ENCODE measurements at regions not wholly inside any gene's neighbourhood (a gene's known extent, or its start where the extent isn't known, plus 50 kb on each side); places are given as distances from the start of the nearest gene placed in this dataset.
"Not testable (repeated sequence)": the region's sequence is repeated elsewhere in the genome, so short reads cannot be mapped to it uniquely, and the experiment has no call there.

DNA sequence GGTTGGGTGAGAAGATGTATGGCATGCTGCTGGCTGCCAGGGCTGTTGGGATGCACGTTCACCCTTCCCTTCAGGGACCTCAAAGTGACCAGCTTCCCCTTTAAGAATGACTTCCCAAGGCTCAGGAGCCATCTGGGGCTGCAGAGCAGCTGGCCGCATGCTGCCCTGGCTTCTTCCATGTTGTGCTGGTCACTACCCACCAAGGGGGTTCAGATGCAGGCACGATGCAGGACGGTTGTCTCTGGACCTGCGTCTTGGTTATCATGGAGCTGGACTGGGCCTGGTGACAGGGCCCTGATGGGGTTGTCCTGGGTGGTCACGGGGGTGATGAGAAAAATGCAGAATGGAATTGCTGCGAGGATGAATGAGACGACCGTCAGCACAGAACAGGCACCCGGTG is 297.8 kb downstream of the POTED start:
- DNase-seq, result not testable (repeated sequence)

DNA sequence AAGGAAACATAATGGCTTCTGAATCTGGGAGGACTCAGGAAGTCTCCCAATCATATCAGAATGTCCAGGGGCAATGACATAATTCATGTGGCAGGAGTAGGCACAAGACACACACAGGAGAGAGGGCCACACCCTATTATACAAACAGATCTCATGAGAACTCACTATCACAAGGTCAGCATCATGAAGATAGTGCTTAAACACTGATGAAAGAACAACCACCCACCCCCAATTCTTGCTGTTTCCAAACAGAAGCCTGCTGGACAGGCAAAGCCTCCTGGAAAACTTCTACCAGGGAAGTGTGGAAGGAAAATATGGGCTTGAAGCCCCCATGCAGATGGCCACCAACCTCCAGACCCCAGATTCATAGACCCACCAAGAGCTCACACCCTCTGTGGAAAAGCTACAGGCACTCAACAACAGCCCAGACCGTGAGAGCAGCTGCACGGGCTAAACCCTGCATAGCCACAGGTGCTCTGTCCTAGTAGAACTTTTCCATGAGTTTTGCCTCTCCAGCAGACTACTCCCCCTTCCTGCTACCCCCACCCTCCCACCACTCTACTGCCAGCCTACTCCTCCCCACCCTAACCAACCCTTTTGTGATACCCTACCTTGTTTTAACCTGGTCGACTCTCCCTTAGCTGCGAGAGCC is 287.1 kb downstream of the POTED start:
- DNase-seq, result not testable (repeated sequence)

DNA sequence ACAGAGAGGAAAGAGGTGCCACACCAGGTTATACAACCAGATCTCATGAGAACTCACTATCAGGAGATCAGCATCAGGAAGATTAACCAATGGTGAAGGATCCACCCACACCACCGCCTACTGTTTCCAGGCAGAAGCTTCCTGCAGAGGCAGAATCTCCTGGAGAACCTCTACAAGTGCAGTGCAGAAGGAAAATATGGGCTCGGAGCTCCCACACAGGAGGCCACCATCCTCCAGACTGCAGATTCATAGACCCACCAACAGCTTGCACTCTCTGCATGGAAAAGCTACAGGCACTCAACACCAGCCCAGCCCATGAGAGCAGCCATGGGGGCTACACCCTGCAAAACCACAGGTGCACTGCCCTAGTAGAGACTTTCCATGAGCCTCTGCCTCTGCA is 284.0 kb downstream of the POTED start:
- not testable (repeated sequence) for DNase-seq

DNA sequence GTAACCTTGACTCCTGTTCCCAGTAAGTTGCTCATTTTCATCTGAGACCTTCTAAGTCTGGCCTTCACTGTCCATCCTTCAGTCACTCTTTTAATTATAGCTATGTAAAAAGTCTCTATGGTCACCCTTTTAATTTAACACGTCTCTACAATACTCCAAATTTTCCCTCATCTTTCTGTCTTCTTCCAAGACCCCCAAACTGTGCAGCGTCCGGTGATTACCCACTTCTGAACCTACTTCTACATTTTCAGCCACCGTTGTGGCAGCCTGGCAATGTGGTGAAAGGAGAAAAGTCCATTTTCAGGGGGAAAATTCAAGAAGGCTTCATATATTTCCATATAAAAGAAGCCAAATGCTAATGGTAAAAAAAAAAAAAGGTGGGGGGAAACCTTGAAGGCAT is 283.4 kb downstream of the POTED start:
- DNase-seq, result not testable (repeated sequence)

DNA sequence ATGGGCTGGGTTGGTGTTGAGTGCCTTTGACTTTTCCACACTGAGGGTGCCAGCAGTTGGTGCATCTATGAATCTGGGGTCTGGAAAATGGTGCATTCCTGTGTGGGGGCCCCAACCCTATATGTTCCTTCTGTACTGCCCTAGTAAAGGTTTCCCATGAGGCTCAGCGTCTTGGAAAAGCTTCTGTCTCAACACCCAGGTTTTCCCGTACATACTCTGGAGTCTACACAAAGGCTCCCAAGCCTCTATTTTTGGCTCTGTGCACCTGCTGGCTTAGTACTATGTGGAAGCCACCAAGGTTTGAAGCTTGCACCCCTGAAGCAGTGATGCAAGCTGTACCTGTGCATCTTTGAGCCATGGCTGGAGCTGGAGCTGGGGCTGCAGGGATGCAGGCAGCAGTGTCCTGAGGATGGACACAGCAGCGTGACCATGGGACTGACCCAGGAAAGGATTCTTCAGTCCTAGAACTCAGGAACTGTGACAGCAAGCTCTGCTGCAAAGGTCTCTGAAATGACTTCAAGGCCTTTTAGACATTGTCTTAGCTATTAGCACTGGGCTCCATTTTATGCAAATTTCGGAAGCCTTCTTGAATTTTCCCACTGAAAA is 282.7 kb downstream of the POTED start:
- DNase-seq, result not testable (repeated sequence)

DNA sequence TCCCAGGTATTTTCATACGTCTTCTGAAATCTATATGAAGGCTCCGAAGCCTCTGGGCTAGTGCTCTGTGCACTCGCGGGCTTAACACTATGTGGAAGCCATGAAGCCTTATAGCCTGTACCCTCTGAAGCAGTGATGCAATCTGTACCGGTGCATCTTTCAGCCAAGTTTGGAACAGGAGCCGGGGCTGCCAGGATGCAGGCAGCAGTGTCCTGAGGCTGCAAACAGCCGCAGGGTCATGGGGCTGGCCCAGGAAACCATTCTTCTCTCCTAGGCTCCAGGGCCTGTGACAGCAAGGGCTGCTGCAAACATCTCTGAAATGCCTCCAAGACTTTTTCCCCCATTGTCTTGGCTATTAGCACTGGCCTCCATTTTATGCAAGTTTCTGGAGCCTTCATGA is 279.6 kb downstream of the POTED start:
- DNase-seq, result not testable (repeated sequence)

DNA sequence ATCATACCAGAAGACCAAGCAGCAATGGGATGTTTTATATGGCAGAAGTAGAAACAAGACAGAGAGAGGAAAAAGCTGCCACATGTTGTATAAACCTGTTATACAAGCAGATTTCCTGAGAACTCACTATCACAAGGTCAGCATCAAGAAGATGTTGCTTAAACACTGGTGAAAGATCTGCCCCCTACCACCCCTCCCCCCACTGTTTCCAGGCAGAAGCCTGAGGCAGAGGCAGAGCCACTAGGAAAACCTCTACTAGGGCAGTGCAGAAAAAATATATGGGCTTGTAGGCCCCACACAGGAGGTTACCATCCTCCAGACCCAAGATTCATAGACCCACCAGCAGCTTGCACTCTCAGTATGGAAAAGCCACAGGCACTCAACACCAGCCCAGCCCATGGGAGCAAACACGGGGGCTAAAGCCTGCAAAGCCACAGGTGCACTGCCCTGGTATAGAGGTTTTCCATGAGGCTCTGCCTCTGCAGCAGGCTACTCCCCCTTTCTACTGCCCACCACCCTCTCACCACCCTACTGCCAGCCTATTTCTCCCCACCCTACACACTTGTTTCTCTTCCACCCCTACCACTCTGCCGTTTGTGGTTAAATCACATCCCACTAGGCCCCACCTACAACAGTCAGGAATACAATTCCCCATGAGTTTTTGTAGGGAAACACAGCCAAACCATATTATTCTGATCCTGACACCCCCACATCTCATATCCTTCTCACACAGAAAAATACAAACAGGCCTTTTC is 274.2 kb downstream of the POTED start:
- DNase-seq, result not testable (repeated sequence)

DNA sequence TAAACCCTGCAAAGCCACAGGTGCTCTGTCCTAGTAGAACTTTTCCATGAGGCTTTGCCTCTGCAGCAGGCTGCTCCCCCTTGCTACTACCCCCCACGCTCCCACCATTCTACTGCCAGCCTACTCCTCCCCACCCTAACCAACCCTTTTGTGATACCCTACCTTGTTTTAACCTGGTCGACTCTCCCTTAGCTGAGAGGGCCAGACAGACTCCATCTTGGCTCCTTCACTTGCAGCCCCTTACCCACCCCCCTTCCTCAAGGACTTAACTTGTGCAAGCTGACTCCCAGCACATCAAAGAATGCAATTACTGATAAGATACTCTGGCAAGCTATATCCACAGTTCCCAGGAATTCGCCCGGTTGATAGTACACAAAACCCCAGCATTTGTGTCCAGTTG is 267.9 kb downstream of the POTED start:
- DNase-seq, result not testable (repeated sequence)

DNA sequence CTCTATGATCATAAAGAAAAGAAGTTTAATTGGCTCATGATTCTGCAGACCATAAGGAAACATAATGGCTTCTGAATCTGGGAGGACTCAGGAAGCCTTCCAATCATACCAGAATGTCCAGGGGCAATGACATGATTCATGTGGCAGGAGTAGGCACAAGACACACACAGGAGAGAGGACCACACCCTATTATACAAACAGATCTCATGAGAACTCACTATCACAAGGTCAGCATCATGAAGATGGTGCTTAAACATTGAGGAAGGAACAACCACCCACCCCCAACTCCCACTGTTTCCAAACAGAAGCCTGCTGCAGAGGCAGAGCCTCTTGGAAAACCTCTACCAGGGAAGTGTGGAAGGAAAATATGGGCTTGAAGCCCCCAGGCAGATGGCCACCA is 267.4 kb downstream of the POTED start:
- not testable (repeated sequence) for DNase-seq

DNA sequence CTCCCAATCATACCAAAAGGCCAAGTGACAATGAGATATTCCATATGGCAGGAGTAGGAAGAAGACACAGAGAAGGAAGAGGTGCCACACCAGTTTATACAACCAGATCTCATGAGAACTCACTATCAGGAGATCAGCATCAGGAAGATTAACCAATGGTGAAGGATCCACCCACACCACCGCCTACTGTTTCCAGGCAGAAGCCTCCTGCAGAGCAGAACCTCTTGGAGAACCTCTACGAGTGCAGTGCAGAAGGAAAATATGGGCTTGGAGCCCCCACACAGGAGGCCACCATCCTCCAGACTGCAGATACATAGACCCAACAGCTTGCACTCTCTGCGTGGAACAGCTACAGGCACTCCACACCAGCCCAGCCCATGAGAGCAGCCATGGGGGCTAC is 264.4 kb downstream of the POTED start:
- not testable (repeated sequence) for DNase-seq

DNA sequence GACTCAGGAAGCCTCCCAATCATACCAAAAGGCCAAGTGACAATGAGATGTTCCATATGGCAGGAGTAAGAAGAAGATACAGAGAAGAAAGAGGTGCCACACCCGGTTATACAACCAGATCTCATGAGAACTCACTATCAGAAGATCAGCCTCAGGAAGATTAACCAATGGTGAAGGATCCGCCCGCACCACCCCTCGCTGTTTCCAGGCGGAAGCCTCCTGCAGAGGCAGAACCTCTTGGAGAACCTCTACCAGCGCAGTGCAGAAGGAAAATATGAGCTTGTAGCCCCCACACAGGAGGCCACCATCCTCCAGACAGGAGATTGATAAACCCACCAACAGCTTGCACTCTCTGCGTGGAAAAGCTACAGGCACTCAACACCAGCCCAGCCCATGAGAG is 245.1 kb downstream of the POTED start:
- DNase-seq, result no peak

DNA sequence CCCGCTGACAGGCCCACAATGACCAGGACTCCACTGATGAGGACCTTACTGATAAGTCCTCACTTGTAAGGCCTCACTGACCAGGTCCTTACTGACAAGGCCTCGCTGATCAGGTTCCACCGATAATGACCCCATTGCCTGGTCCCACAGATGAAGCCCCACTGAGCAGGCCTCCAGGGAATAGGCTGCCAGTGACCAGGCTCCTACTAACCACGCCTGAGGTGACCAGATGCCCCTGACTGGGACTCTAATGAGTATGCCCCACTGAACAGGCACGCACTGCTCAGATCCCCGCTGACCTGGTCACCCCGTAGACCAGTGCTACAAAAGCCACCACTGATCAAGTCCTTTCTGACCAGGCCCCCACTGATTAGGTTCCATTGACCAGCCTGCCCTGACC is 241.2 kb downstream of the POTED start:
- DNase-seq, result not testable (repeated sequence)

DNA sequence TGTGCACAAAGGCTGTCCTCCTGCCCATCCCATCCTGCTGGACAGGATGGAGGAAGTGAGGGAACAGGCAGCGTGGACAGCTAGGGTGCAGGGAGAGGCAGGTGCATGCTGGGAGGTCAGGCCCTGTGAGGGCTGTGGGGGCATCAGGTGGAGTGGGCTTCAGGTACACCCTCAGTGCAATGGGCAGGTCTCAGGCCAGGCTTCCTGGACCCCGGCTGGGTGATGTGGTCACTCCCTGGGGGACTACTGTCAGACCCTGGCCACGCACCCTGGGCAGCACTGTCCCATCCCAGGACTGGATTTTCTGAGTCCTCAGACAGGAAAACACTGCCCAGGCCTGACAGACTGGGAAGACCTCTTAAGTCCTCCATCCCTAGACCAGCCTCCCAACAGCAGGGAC is 239.9 kb downstream of the POTED start:
- not testable (repeated sequence) for DNase-seq

DNA sequence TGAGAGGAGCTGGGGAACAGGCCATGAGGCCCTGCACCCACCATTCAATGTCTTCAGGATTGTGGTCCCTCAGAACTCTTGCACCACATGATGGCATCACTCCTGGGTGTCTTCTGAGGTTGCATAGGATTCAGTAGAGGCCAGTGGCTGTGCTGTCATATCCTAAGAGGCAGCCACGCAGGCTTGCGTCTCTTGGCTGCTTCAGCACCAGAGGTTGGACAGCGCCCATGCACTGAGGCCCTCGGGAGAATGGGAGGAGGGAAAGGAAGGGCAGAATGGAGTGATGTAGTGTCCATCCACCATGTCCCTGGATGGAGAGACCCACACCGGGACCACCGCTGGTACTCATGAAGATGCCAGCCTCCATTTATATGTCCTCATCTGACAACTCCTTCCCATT is 237.1 kb downstream of the POTED start:
- not testable (repeated sequence) for DNase-seq

DNA sequence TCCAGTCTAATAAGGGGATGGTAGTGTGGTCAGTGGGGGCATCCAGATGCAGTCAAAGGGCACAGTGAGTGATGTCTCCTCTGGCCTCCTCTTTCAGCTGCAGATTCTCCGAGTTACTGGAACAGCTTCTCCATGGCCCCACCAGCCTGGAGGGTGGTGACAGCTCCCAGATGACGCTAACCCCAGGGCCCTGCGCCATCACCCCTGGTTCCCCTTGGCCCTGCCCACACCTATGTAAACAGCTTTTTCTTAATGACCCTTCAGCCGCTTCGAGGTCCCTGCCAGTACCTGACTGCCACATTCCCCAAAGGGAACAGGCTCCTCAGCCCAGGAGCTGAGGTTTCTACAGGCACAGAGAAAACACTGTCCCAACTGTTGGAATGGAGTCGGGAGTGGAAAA is 235.0 kb downstream of the POTED start:
- DNase-seq, result not testable (repeated sequence)

DNA sequence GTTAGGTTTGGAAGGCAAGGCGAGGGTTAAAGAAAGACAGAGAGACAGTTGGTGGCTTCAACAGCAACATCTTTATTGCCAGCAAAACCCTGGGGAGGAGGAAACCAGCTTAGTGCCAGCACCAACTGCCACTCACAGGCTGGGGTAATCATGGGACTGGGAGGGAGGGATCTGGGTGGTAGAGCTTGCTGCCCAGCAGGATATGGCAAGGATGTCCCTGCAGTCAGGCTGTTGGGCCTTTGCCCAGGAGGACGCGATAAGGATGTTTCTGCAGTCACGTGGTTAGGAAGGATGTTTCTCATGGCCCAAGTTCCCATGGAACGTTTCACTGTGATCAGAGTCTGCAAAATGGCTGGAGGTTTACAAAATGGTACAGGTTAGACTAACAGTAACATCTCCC is 233.5 kb downstream of the POTED start:
- not testable (repeated sequence) for DNase-seq

DNA sequence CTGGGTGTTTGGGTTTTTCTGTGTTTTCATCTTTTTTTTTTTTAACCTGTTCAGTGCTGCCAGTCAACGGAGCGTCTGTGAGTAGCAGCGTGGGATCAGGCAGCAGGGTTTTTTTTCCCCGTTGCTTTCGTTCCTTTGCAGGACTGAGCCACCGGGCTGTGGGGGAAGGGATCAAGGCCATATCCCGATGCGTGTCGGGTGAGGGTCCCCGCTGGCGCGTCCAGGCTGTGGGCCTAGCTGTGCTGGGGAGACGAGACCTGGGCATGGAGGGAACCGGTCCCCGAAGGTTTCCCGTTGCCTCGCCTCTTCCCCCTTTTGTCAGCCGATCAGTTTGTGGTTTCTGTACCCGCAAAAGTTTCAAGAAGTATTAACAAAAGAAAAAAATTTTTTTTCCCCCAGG is 218.1 kb downstream of the POTED start:
- DNase-seq, result not testable (repeated sequence)

DNA sequence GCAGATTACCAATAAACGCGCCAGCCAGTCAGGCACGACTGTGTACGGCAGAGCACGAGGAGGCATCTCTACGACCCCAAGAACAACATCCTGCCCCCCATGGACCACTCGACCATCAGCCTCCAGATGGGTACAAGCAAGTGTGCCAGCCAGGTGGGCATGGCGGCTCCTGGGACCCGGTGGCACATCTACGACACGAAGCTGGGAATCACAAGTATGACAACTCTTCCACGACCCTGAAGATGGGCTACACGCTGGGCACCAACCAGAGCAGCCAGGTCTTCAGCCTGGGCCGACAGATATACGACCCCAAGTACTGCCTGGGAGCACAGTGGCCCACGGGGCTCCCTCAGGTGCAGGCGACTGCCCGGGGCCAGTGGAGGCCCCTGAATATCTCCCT is 217.6 kb downstream of the POTED start:
- no peak for DNase-seq

DNA sequence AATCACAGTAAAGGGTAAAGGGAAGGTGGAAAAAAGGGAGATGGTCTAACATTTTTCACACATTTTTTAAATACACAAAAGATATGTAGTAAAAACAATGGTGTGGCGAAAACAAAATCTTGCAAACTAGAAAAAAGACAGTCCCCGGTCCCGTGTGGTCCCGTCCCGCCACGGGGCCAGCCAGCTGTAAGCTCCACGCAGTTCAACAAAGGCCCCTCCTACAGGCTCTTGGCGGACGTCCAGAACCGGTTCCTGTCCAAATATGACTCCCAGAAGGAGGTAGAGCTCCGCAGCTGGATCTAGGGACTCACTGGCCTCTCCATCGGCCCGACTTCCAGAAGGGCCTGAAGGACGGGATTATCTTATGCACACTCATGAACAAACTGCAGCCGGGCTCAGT is 216.9 kb downstream of the POTED start:
- not testable (repeated sequence) for DNase-seq

DNA sequence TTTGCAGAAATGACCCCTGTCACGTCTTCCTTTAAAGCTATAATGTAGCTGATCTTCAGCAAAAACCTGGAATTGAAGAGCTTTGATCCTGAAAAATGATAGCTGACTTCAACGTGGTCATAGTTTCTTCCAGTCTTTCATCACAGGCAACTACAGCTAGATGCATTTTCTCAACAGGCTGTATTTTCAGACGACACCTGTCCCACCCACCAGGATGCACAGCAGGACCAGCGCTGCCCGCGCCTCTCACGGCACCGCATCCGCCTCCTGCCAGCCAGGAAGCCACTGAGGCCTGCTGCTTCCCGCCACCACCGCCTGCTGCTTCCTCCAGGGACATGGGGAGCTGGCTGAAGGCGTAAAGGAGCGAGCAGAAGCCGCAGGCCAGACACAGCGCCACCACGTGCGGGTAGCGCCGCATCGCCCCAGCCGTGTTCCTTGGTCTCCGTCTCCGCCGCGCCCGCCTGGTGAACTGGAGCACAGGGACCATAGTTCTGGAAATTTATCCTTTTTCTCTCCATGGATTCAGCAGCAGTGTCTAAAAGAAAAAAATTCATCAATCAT is 215.7 kb downstream of the POTED start:
- DNase-seq, result not testable (repeated sequence)

DNA sequence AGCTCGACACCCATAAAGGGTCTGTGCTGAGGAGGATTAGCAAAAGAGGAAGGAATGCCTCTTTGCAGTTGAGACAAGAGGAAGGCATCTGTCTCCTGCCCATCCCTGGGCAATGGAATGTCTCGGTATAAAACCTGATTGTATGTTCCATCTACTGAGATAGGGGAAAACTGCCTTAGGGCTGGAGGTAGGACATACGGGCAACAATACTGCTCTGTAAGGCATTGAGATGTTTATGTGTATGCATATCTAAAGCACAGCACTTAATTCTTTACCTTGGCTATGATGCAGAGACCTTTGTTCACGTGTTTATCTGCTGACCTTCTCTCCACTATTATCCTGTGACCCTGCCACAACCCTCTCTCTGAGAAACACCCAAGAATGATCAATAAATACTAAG is 210.7 kb downstream of the POTED start:
- not testable (repeated sequence) for DNase-seq

DNA sequence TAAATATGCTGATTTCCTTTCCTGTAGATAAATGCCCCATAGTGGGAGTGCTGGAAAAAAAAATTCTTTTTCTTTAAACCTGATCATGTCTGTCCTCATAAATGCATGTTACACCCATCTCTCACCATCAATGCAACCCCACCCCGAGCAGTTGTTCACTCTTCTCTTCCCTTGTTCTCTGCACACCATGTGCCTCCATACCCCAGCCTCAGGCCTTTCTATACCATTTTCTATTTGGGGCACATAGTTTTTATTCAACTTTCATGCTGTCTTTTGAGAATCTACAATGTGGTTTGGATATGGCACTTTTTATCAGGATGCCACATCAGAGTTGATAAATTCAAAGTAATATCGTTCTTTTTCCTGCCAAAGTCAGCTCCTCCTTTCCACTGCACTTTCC is 202.6 kb downstream of the POTED start:
- not testable (repeated sequence) for DNase-seq

DNA sequence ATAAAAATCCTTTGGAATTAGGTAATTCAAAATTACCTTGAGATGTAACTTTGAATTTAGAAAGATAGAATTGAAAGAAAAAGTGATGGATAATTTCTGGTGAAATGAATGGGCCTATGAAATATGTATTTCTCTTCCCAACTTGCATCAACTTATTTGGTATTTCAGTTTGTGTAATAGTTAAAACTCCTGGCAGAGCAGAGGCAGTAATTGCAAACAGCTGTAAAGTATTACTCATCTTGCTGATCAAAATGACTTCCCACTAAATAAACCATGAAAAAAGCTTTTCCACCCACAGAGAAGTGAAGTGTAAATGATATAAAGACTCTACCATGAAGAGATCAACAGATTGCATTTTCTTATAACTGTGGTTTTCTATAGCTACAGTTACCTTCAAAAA is 201.0 kb downstream of the POTED start:
- not testable (repeated sequence) for DNase-seq

DNA sequence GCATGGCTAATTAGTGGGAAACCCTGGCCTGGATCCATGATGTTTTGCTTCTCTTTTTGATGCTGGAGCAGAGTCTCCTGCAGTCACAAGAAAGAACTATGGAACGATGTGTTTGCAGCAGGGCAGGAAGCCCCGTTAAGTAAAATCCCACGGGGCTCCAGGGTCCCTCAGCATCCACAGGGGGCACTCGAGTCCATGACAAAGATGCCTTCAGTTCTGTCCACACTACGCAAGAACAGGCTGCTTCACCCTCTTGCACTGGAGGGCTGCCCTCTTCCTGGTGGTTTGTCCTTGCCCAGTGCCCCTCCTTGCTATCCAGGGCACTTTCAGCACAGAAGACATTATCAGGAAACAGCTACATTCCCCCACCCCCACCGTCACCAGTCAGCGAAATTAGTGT is 196.9 kb downstream of the POTED start:
- not testable (repeated sequence) for DNase-seq
